ENCODE measurements at regions not wholly inside any gene's neighbourhood (a gene's known extent, or its start where the extent isn't known, plus 50 kb on each side); places are given as distances from the start of the nearest gene placed in this dataset.

GRCh38 chr18:11369556-11369955 is 220.2 kb upstream of the PIEZO2 start:
- TF ChIP-seq, protein P1, sequence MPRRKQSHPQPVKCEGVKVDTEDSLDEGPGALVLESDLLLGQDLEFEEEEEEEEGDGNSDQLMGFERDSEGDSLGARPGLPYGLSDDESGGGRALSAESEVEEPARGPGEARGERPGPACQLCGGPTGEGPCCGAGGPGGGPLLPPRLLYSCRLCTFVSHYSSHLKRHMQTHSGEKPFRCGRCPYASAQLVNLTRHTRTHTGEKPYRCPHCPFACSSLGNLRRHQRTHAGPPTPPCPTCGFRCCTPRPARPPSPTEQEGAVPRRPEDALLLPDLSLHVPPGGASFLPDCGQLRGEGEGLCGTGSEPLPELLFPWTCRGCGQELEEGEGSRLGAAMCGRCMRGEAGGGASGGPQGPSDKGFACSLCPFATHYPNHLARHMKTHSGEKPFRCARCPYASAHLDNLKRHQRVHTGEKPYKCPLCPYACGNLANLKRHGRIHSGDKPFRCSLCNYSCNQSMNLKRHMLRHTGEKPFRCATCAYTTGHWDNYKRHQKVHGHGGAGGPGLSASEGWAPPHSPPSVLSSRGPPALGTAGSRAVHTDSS (tag by site-specific recombination; IDR thresholded peaks at IDR 0.05), result no peak
- TF ChIP-seq ZNF777 (tag by site-specific recombination; IDR thresholded peaks at IDR 0.05; ENCODE audit: borderline replicate concordance), result no peak
- TF ChIP-seq KLF10 (tag by site-specific recombination; IDR thresholded peaks at IDR 0.05), result no peak
